Fibroblast of villous mesenchyme (primary cell): ENCODE measurements at regions not wholly inside any gene's neighbourhood (a gene's known extent, or its start where the extent isn't known, plus 50 kb on each side); places are given as distances from the start of the nearest gene placed in this dataset.

Source experiments
- DNase-seq: peaks from one replicate; pipeline ENCODE4 v3.0.0-alpha.2; 2010; ENCODE audit warnings: low read depth
- H3K4me3 ChIP-seq: 2 replicates; pipeline ENCODE4 v1.5.1; 2011; ENCODE audit warnings: low read depth, mild to moderate bottlenecking, low read length
- CTCF ChIP-seq: IDR thresholded peaks from 2 replicates; pipeline ENCODE4 v1.5.1; 2012; ENCODE audit warnings: low read depth, mild to moderate bottlenecking, low read length; ENCODE audit not compliant: insufficient read depth

GRCh38 chr11:134730101-134730500 is 318.1 kb upstream of the B3GAT1 start:
- no peak for TF ChIP-seq CTCF
- H3K4me3 ChIP-seq: no peak overlapping the region
- DNase-seq: no peak

- TF ChIP-seq CTCF: no peak
- no peak overlapping the region for H3K4me3 ChIP-seq
- no peak for DNase-seq
Measured at GRCh38 chr11:134728186-134728585, 316.1 kb upstream of the B3GAT1 start.

- no peak overlapping the region for H3K4me3 ChIP-seq
- no peak for TF ChIP-seq CTCF
- DNase-seq: no peak
Measured at GRCh38 chr11:134727636-134728035, 315.6 kb upstream of the B3GAT1 start.

- DNase-seq: peak; percentile 40
- H3K4me3 ChIP-seq: no peak overlapping the region
Measured at GRCh38 chr11:134727204-134727603, 315.2 kb upstream of the B3GAT1 start.

GRCh38 chr11:134725716-134726639 is 313.9 kb upstream of the B3GAT1 start:
- no peak for TF ChIP-seq CTCF
- DNase-seq: no peak
- no peak overlapping the region for H3K4me3 ChIP-seq

More at GRCh38 chr11:134727204-134727603, 315.2 kb upstream of the B3GAT1 start:
- peak; percentile 19 for TF ChIP-seq CTCF

- no peak overlapping the region for H3K4me3 ChIP-seq
- no peak for DNase-seq
- TF ChIP-seq CTCF: no peak
Measured at GRCh38 chr11:134725211-134725610, 313.2 kb upstream of the B3GAT1 start.
